Colonic mucosa (tissue), 4 donors: ENCODE measurements at regions not wholly inside any gene's neighbourhood (a gene's known extent, or its start where the extent isn't known, plus 50 kb on each side); places are given as distances from the start of the nearest gene placed in this dataset.

Source experiments
- DNase-seq: peaks from one replicate; pipeline ENCODE4 v3.0.0-alpha.2; 2020
- H3K27ac ChIP-seq: fragments of 200-600 bp; one replicate; pipeline ENCODE4 v1.8.0; 2021
- H3K27me3 ChIP-seq: fragments of 200-600 bp; one replicate; pipeline ENCODE4 v1.8.0; 2021
- H3K36me3 ChIP-seq: fragments of 200-600 bp; one replicate; pipeline ENCODE4 v1.8.0; 2021
- H3K4me1 ChIP-seq: fragments of 200-600 bp; one replicate; pipeline ENCODE4 v1.8.0; 2021; ENCODE audit warnings: mild to moderate bottlenecking
- H3K4me3 ChIP-seq: fragments of 200-600 bp; one replicate; pipeline ENCODE4 v1.8.0; 2021
- H3K9ac ChIP-seq, 2 donors: one replicate each; pipeline ENCODE4 v1.7.0; 2013; ENCODE audit warnings: control low read depth in 2 of 2, low read depth in 2 of 2, low read length in 2 of 2
- H3K9me3 ChIP-seq: fragments of 200-600 bp; one replicate; pipeline ENCODE4 v1.8.0; 2021
- CTCF ChIP-seq: fragments of 200-600 bp; IDR thresholded peaks from one replicate; pipeline ENCODE4 v1.8.0; 2022; ENCODE audit warnings: antibody characterized with exemption, mild to moderate bottlenecking
- intact Hi-C: fragments of 100-400 bp; cut with DNase I; formaldehyde crosslinking; loops from one replicate; pipeline ENCODE4 v1.14.1; 2022
- donor health status: healthy.
- donor health status: DM: no; HTN: no; CAD: no.
- donor health status: DM: no; HTN: no; CAD: no.

DNA sequence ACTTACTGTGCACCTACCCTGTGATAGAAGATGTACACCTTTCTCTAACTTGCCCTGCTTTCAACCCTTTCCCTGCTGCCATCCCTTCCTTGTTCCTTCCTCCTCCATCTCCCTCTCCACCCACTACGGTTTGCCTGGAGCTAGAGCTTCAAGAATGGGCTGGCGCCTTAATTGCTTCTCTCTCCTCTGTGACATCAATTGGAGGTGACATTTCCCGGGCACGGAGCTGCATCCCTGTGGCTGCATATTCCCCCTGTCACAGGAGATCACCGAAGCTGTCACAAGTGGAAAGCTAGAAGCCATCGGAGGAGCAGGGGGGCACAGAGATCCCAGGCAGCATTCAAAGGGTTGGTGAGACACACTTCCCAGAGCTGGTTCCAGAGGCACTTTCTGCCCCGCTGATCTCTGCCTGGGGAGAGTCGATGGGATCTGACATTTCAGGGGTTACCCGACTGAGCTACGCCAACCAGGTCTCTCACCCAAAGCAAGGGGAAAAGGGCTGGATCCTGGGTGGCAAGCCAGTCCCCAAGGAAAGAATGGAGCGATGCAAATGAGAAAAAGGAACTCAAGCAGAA is 604.9 kb downstream of the MED13L start:
- H3K9me3 ChIP-seq = no peaks in the 10 kb centered on the region
- H3K36me3 ChIP-seq = no peaks in the 10 kb centered on the region
- no peak overlapping the region for H3K4me3 ChIP-seq
- DNase-seq = no peak
- H3K4me1 ChIP-seq = no peaks in the 10 kb centered on the region
- H3K27ac ChIP-seq = no peak overlapping the region
- intact Hi-C loops = no loop called here
- no peaks in the 10 kb centered on the region for H3K27me3 ChIP-seq
- H3K9ac ChIP-seq = no peak overlapping the region
- no peak for TF ChIP-seq CTCF

GRCh38 chr12:115672086-115672485 is 605.4 kb downstream of the MED13L start:
- no peaks in the 10 kb centered on the region for H3K27me3 ChIP-seq
- intact Hi-C loops = no loop called here
- no peak for DNase-seq
- no peak for TF ChIP-seq CTCF
- no peaks in the 10 kb centered on the region for H3K4me1 ChIP-seq
- H3K4me3 ChIP-seq = no peak overlapping the region
- H3K9me3 ChIP-seq = no peaks in the 10 kb centered on the region
- H3K9ac ChIP-seq = no peak overlapping the region
- H3K27ac ChIP-seq = no peak overlapping the region
- no peaks in the 10 kb centered on the region for H3K36me3 ChIP-seq

DNA sequence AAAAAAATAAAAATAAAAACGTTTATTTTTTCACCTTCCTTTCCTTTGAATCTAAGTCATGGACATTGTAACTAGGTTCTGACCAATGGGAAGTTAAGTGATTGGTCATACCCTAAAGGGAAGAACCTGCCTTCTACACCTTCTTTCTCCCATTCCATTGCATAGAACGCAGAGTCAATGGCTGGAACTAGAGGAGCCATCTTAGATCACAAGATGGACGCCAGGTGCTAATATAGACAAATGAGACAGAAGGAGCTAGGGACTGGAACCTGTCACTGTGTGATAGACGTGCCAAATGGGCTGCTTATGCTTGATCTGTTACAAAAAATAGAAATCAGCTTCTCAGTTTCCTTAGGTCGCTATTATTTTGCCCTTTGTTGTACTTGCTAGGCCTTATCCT is 606.6 kb downstream of the MED13L start:
- no peak for DNase-seq
- intact Hi-C loops = no loop called here

GRCh38 chr12:115667116-115667515 is 610.4 kb downstream of the MED13L start:
- no peak overlapping the region for H3K4me3 ChIP-seq
- no peaks in the 10 kb centered on the region for H3K9me3 ChIP-seq
- H3K4me1 ChIP-seq = no peaks in the 10 kb centered on the region
- no peak overlapping the region for H3K27ac ChIP-seq
- no peak overlapping the region for H3K9ac ChIP-seq
- DNase-seq = no peak
- no peaks in the 10 kb centered on the region for H3K36me3 ChIP-seq
- intact Hi-C loops = no loop called here
- TF ChIP-seq CTCF = no peak
- H3K27me3 ChIP-seq = no peaks in the 10 kb centered on the region

More for the DNA sequence above, 606.6 kb downstream of the MED13L start:
- H3K9ac ChIP-seq = no peak overlapping the region
- no peak overlapping the region for H3K4me3 ChIP-seq
- TF ChIP-seq CTCF = no peak
- no peaks in the 10 kb centered on the region for H3K36me3 ChIP-seq
- no peaks in the 10 kb centered on the region for H3K27me3 ChIP-seq
- no peaks in the 10 kb centered on the region for H3K4me1 ChIP-seq
- H3K27ac ChIP-seq = no peak overlapping the region
- no peaks in the 10 kb centered on the region for H3K9me3 ChIP-seq

DNA sequence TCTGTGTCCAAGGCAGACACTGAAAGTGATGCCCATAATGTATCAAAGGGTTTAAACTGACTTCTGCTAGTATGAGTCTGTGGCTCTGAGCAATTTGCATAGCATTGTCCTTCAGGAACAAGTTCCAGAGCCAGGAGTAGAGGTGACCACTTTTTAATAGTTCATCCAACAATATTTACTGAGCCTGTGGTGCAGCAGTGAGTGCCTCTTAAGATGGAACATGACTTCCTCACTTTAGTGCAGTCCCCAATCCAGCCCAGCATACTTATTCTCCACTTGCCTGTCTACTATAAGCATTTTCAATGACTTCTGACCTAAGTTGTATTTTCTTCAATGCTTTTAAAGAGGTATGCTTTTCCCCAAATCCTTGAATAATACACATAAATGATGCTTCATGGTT is 611.3 kb downstream of the MED13L start:
- no peaks in the 10 kb centered on the region for H3K4me1 ChIP-seq
- H3K9ac ChIP-seq = no peak overlapping the region
- H3K9me3 ChIP-seq = no peaks in the 10 kb centered on the region
- no peaks in the 10 kb centered on the region for H3K36me3 ChIP-seq
- intact Hi-C loops = no loop called here
- no peak for TF ChIP-seq CTCF
- DNase-seq = no peak
- H3K27me3 ChIP-seq = no peaks in the 10 kb centered on the region
- H3K4me3 ChIP-seq = no peak overlapping the region
- no peak overlapping the region for H3K27ac ChIP-seq
